GM10248 (cell line): ENCODE measurements at regions not wholly inside any gene's neighbourhood (a gene's known extent, or its start where the extent isn't known, plus 50 kb on each side); places are given as distances from the start of the nearest gene placed in this dataset.

Source experiments
- CTCF ChIA-PET: fragments of 300-600 bp; sonication (Branson Sonifier 250); formaldehyde crosslinking; extraction: SDS; loops from one replicate; lab custom pipeline; 2021; ENCODE audit warnings: antibody characterized with exemption; lab: Yijun Ruan, JAX
- POLR2A ChIA-PET: fragments of 350-650 bp; sonication (Branson Sonifier 250); formaldehyde crosslinking; extraction: SDS; loops from one replicate; lab custom pipeline; 2020; ENCODE audit warnings: antibody characterized with exemption; lab: Yijun Ruan, JAX
- DNase-seq: peaks from one replicate; pipeline ENCODE4 v3.0.0; 2012; ENCODE audit errors: extremely low spot score
- TF ChIP-seq, protein P1 (sequence below): IDR thresholded peaks from 2 replicates; pipeline ENCODE4 v1.5.1; 2012; ENCODE audit warnings: mild to moderate bottlenecking, low read depth; ENCODE audit errors: extremely low read depth, missing control alignments, control extremely low read depth

DNA sequence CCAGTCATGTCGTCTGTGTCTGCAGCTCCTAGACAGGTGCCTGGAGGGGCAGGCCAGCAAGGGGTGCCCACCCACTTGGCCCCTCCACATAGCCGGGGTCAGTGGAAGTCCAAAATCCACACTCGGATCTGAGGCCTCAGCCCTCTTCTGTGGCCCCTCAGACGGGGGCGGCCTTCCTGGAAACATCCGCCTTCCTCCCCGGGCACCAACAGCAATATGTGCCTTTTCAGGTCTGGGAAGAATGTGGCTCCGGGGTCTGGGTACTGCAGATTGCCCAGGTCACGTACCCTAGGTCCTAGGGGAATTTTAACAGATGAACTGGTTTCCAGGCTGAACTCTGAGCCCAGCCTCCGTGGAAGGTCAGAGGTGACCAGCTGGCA lies 208.6 kb downstream of the CTTN start:
- DNase-seq: no peak
- TF ChIP-seq, protein P1, sequence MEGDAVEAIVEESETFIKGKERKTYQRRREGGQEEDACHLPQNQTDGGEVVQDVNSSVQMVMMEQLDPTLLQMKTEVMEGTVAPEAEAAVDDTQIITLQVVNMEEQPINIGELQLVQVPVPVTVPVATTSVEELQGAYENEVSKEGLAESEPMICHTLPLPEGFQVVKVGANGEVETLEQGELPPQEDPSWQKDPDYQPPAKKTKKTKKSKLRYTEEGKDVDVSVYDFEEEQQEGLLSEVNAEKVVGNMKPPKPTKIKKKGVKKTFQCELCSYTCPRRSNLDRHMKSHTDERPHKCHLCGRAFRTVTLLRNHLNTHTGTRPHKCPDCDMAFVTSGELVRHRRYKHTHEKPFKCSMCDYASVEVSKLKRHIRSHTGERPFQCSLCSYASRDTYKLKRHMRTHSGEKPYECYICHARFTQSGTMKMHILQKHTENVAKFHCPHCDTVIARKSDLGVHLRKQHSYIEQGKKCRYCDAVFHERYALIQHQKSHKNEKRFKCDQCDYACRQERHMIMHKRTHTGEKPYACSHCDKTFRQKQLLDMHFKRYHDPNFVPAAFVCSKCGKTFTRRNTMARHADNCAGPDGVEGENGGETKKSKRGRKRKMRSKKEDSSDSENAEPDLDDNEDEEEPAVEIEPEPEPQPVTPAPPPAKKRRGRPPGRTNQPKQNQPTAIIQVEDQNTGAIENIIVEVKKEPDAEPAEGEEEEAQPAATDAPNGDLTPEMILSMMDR: no peak
- CTCF ChIA-PET: no interaction called here
- POLR2A ChIA-PET: no interaction called here

DNA sequence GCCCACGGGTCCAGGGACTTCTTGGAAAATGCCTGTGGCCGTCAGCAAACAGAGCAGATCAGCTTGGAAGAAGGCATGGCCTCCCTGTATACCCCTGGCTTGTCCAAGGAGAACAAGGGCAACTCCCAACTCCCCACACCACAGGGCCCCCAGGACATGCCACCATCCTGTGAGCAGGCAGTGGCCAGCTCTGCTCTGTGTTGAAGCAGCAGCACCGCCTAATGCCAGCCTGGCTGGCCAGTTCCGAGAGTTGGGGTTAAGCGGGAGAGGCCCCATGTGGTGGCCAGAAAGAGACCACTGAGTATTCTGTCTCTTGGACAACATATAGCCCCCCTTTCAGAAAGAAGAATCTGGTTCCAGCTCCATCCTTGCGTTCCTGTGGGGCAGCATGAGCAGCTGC lies 209.2 kb downstream of the CTTN start:
- POLR2A ChIA-PET: no interaction called here
- CTCF ChIA-PET: no interaction called here
- TF ChIP-seq, protein P1: no peak
- no peak for DNase-seq

DNA sequence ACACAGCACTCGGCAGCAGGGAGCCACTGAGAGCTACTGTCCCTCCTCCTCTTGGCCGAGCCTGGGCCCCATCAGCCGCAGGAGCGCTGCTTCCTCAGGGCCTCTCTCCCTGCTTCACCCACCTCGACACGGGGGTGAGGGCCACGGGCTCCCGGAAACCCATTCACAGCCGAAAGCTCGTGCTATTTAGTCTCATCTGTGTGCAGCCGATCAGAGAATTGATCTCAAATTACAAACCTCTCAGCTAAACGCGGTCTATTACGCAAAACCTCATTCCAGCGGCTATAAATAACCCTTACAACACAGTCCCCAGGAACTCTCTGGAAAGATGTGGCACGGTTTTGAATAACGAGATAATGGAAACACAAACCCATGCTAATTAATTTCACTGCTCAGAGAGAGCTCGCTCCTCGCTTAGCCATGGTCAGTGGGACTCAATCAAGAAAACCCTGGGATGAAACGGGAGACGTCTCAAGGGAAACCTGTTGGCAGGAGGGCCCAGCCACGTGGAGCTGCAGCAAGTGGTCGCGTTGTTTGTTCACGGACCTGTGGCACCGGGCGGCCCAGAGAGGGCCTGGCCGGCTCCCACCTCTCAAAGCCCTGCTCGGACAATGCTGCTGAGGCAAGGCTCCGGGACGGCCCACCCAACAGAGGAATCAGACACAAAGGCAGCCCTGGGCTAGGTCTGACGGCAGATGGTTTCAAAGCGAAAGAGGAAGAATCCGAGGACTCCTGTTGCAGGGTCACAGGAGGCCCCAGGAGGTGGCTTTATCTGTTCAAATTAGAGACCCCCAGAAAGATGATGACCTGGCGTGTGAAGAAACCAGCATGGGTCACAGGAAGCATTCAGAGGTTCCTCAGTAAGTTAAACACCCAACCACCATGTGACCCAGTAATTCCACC lies 210.5 kb downstream of the CTTN start:
- POLR2A ChIA-PET: no interaction called here
- no peak for DNase-seq
- TF ChIP-seq, protein P1: no peak
- CTCF ChIA-PET: no interaction called here

DNA sequence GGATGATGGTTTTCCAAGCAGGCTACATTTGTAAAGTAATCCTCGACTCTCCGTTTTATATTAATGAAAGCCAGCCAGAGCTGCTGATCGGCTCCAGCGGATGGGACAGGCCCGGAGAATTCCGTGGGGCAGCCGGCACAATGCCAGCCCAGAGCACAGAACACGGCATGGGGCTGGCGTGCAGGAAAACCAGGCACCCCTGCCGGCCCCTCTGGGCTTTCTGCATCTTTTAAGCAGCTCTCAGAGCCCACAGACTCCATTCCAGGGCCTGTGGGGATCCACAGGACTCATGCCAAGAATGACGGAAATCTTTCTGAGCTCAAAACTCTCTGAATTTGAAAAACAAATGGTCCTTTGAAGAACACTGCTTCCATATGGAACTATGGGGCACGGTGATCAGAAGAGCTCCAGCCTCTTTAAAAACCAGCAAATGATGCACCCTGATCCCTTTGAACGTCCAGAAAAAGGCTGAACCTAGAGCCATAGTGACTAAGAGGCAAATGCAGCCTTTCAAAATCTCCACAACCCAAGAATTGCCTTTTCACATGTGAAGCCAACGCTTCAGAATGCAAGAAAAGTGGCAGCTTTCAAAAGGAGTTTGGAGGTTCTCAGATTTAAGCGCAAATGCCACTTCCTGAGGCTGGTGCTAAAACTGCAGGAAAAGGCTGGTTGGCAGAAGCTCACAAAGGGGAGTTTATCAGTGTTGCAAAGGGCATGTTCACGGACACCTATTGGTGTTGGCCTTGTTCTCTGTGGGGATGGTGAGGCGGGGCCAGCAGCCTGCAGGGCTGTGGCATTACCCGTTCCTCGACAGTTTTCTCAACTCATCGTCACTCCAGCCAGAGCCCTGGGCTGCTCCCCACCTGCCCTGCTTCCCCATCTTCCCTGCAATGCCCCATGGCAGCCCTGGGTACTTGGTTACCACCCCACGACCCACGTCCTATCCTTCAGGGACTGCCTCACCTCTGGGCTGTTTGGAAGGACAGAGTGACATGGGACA lies 212.5 kb downstream of the CTTN start:
- DNase-seq: no peak
- TF ChIP-seq, protein P1: no peak
- ChIA-PET CTCF (interaction anchor here (1.1 kb wide), 1 partner anchor 10 kb away, joined by 3 read pairs; no protein-coding TSS in a partner anchor), POLR2A (no interaction called here)

DNA sequence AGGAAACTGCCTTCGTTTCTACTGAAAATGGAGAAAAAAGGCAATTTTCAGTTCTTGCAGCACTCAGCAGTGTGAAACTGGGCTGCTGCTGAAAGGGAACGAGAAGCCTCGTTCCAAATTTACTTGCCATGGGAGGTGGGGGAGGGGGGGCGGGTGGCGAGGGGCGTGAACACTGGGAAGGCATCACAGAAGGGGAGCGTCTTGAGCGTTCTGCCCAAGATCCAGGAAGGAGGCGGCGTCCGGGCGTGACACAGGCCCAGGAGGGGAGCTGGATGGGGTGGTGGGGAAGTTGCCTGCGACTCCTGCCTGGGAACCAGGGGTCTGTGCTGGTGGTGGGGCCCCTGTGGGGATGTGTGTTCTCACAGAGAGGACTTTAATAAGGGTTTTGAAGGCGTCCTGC lies 213.5 kb downstream of the CTTN start:
- DNase-seq: no peak
- ChIA-PET POLR2A (no interaction called here), CTCF (no interaction called here)
- TF ChIP-seq, protein P1: no peak

DNA sequence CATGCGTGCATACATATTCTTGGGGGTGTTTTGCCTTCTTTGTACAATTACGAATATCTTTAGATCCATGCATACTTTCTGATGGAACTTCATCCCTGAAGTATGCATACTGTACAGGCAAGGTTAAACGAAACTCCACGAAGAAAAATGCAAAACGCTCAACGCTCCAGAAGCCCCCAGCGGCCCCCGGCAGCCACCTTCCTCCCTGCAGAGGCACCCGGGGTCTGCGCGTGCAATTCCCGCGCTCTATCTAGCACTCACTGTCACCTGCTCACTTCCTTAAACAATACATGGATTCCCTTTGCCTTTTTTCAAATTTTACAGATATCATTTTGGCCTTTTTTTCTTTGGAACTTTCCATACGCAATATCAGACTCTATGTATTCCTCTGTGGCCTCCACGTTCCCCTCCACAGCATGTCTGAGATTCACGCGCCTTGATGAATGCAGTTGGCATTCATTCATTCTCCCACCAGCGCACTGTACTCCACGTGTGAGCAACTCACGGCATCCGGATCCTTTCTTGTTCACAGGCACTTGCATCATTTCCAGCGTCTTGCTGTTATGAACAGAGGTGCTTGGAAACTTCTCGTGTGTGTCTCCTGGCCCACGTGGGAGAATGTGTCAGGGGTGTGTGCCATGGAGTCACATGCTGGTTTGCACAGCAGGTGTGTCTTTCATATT lies 214.3 kb downstream of the CTTN start:
- ChIA-PET POLR2A (no interaction called here), CTCF (no interaction called here)
- no peak for DNase-seq
- TF ChIP-seq, protein P1: no peak
